Neural cell (in vitro differentiated cells): ENCODE measurements at regions not wholly inside any gene's neighbourhood (a gene's known extent, or its start where the extent isn't known, plus 50 kb on each side); places are given as distances from the start of the nearest gene placed in this dataset.

Source experiments
- H2AFZ ChIP-seq: fragments of 200-600, 300-800 bp; sonication (generic), shearing (Covaris generic); 2 replicates; pipeline ENCODE4 v1.6.0; 2014; ENCODE audit warnings: low read depth, mild to moderate bottlenecking, antibody characterized with exemption, low read length, moderate library complexity
- H3F3A ChIP-seq: fragments of 200-600 bp; shearing (Covaris generic); 2 replicates; pipeline ENCODE4 v1.6.1; 2016; ENCODE audit warnings: mild to moderate bottlenecking, moderate library complexity, mixed read lengths, antibody characterized with exemption, low read length; ENCODE audit not compliant: insufficient read depth, poor library complexity, severe bottlenecking
- H3K27ac ChIP-seq: fragments of 200-600, 300-800 bp; sonication (generic), shearing (Covaris generic); 2 replicates; pipeline ENCODE4 v1.5.1; 2014; ENCODE audit warnings: mild to moderate bottlenecking, low read length, moderate library complexity
- H3K27me3 ChIP-seq: fragments of 300-800, 200-600 bp; sonication (generic), shearing (Covaris generic); 2 replicates; pipeline ENCODE4 v1.6.0; 2014; ENCODE audit warnings: mild to moderate bottlenecking, low read depth, low read length, moderate library complexity; ENCODE audit not compliant: insufficient read depth
- H3K36me3 ChIP-seq: fragments of 300-800, 200-600 bp; sonication (generic), shearing (Covaris generic); 2 replicates; pipeline ENCODE4 v1.5.1; 2014; ENCODE audit warnings: mild to moderate bottlenecking, antibody characterized with exemption, low read length, moderate library complexity; ENCODE audit not compliant: insufficient read depth
- H3K4me2 ChIP-seq: fragments of 300-800, 200-600 bp; sonication (generic), shearing (Covaris generic); 2 replicates; pipeline ENCODE4 v1.6.0; 2014; ENCODE audit warnings: mild to moderate bottlenecking, low read length
- H3K4me3 ChIP-seq: fragments of 300-800, 200-600 bp; sonication (generic), shearing (Covaris generic); 2 replicates; pipeline ENCODE4 v1.5.1; 2014; ENCODE audit warnings: mild to moderate bottlenecking, low read length, moderate library complexity
- H3K79me2 ChIP-seq: fragments of 200-600 bp; shearing (Covaris generic); replicated peaks from 2 replicates; pipeline ENCODE4 v1.6.0; 2014; ENCODE audit warnings: mild to moderate bottlenecking, low read length, moderate library complexity; ENCODE audit not compliant: insufficient read depth
- H3K9ac ChIP-seq: fragments of 300-800, 200-600 bp; sonication (generic), shearing (Covaris generic); 2 replicates; pipeline ENCODE4 v1.6.1; 2016; ENCODE audit warnings: mild to moderate bottlenecking, low read length, mixed read lengths
- H3K9me2 ChIP-seq: fragments of 200-600 bp; shearing (Covaris generic); 2 replicates; pipeline ENCODE4 v1.6.1; 2016; ENCODE audit warnings: mild to moderate bottlenecking, low read length, mixed read lengths; ENCODE audit not compliant: insufficient read depth
- H3K9me3 ChIP-seq: fragments of 200-600, 300-800 bp; sonication (generic), shearing (Covaris generic); 2 replicates; pipeline ENCODE4 v1.6.1; 2016; ENCODE audit warnings: mild to moderate bottlenecking, mixed run types, low read length, moderate library complexity, mixed read lengths
- H4K20me1 ChIP-seq: fragments of 200-600 bp; shearing (Covaris generic); 2 replicates; pipeline ENCODE4 v1.6.1; 2016; ENCODE audit warnings: mild to moderate bottlenecking, mixed run types; ENCODE audit not compliant: insufficient read depth
- EP300 ChIP-seq: fragments of 450-650 bp; conservative IDR thresholded peaks from 2 replicates; pipeline ENCODE4 v1.6.1; 2014; ENCODE audit warnings: antibody characterized with exemption, mild to moderate bottlenecking, moderate library complexity; ENCODE audit not compliant: poor library complexity, severe bottlenecking
- EZH2 ChIP-seq: fragments of 200-600, 300-800 bp; shearing (Covaris generic), sonication (generic); IDR thresholded peaks from 2 replicates; pipeline ENCODE4 v1.6.1; 2014; ENCODE audit warnings: antibody characterized with exemption, low read length, borderline replicate concordance, mild to moderate bottlenecking; ENCODE audit not compliant: insufficient read depth, poor library complexity, severe bottlenecking
- MXI1 ChIP-seq: fragments of 450-650 bp; conservative IDR thresholded peaks from 2 replicates; pipeline ENCODE4 v1.6.1; 2014; ENCODE audit warnings: antibody characterized with exemption, mild to moderate bottlenecking; ENCODE audit not compliant: poor library complexity, severe bottlenecking
- POLR2AphosphoS5 ChIP-seq: IDR thresholded peaks from 2 replicates; pipeline ENCODE4 v1.6.1; 2012
- RAD21 ChIP-seq: fragments of 450-650 bp; conservative IDR thresholded peaks from 2 replicates; pipeline ENCODE4 v1.6.1; 2014; ENCODE audit warnings: antibody characterized with exemption, mild to moderate bottlenecking, moderate library complexity
- SMC3 ChIP-seq: fragments of 450-650 bp; conservative IDR thresholded peaks from 2 replicates; pipeline ENCODE4 v1.6.1; 2014; ENCODE audit warnings: antibody characterized with exemption, mild to moderate bottlenecking, moderate library complexity; ENCODE audit not compliant: poor library complexity
- TAF1 ChIP-seq: IDR thresholded peaks from 2 replicates; pipeline ENCODE4 v1.6.1; 2012; ENCODE audit warnings: low read depth
- TF ChIP-seq, protein P1 (sequence below): fragments of 450-650 bp; IDR thresholded peaks from 2 replicates; pipeline ENCODE4 v1.5.1; 2014; ENCODE audit warnings: antibody characterized with exemption, mild to moderate bottlenecking, moderate library complexity; ENCODE audit not compliant: poor library complexity, severe bottlenecking
- TF ChIP-seq, protein P2 (sequence below): IDR thresholded peaks from 2 replicates; pipeline ENCODE4 v1.6.1; 2012; ENCODE audit warnings: borderline replicate concordance

- Histone ChIP-seq H3K9me3 (peaks cover 8% of the 10 kb centered on the region), H3K9ac (no peak overlapping the region), H4K20me1 (no peaks in the 10 kb centered on the region), H3K27me3 (no peaks in the 10 kb centered on the region), H3K4me3 (no peak overlapping the region), H3K4me2 (no peak overlapping the region), H2AFZ (no peak overlapping the region), H3K9me2 (no peaks in the 10 kb centered on the region), H3K27ac (no peak overlapping the region), H3F3A (no peaks in the 10 kb centered on the region), H3K36me3 (no peaks in the 10 kb centered on the region), H3K79me2 (no peaks in the 10 kb centered on the region)
- TF ChIP-seq, protein P1, sequence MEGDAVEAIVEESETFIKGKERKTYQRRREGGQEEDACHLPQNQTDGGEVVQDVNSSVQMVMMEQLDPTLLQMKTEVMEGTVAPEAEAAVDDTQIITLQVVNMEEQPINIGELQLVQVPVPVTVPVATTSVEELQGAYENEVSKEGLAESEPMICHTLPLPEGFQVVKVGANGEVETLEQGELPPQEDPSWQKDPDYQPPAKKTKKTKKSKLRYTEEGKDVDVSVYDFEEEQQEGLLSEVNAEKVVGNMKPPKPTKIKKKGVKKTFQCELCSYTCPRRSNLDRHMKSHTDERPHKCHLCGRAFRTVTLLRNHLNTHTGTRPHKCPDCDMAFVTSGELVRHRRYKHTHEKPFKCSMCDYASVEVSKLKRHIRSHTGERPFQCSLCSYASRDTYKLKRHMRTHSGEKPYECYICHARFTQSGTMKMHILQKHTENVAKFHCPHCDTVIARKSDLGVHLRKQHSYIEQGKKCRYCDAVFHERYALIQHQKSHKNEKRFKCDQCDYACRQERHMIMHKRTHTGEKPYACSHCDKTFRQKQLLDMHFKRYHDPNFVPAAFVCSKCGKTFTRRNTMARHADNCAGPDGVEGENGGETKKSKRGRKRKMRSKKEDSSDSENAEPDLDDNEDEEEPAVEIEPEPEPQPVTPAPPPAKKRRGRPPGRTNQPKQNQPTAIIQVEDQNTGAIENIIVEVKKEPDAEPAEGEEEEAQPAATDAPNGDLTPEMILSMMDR: no peak
- TF ChIP-seq SMC3 (no peak), TAF1 (no peak), EP300 (no peak), RAD21 (no peak), MXI1 (no peak), EZH2 (no peak), POLR2AphosphoS5 (no peak)
- TF ChIP-seq, protein P2, sequence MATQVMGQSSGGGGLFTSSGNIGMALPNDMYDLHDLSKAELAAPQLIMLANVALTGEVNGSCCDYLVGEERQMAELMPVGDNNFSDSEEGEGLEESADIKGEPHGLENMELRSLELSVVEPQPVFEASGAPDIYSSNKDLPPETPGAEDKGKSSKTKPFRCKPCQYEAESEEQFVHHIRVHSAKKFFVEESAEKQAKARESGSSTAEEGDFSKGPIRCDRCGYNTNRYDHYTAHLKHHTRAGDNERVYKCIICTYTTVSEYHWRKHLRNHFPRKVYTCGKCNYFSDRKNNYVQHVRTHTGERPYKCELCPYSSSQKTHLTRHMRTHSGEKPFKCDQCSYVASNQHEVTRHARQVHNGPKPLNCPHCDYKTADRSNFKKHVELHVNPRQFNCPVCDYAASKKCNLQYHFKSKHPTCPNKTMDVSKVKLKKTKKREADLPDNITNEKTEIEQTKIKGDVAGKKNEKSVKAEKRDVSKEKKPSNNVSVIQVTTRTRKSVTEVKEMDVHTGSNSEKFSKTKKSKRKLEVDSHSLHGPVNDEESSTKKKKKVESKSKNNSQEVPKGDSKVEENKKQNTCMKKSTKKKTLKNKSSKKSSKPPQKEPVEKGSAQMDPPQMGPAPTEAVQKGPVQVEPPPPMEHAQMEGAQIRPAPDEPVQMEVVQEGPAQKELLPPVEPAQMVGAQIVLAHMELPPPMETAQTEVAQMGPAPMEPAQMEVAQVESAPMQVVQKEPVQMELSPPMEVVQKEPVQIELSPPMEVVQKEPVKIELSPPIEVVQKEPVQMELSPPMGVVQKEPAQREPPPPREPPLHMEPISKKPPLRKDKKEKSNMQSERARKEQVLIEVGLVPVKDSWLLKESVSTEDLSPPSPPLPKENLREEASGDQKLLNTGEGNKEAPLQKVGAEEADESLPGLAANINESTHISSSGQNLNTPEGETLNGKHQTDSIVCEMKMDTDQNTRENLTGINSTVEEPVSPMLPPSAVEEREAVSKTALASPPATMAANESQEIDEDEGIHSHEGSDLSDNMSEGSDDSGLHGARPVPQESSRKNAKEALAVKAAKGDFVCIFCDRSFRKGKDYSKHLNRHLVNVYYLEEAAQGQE: no peak
Observed at GRCh38 chr4:43822621-43823020, 626.0 kb downstream of the KCTD8 start.

DNA sequence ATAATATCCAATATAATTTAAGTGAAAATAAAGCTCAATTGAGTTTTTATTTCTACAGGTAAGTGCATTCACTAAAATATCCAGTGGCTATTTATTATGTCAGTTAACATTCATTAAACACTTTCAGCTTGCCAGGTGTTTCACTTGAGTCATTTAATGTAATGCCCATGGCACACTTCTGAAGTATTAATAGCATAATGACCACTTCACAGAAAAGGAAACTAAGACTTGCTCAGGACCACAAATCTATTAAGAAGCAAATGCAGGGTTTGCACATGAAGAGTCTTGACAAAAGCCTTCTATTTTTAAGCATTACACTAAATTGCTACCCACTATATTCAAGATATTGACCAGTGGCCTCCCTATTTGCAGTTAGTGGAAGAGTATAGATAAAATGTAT is 612.7 kb downstream of the KCTD8 start:
- no peaks in the 10 kb centered on the region for H4K20me1 ChIP-seq
- H3K27ac ChIP-seq: no peak overlapping the region
- H3K4me3 ChIP-seq: no peak overlapping the region
- H3K27me3 ChIP-seq: no peaks in the 10 kb centered on the region
- TF ChIP-seq EP300 (no peak), TAF1 (no peak), EZH2 (no peak), MXI1 (no peak), POLR2AphosphoS5 (no peak), SMC3 (no peak), RAD21 (no peak)
- TF ChIP-seq, protein P2: no peak
- TF ChIP-seq, protein P1: no peak
- H3K79me2 ChIP-seq: no peaks in the 10 kb centered on the region
- no peak overlapping the region for H3K4me2 ChIP-seq
- H3K9me3 ChIP-seq: no peaks in the 10 kb centered on the region
- H2AFZ ChIP-seq: no peak overlapping the region
- H3K36me3 ChIP-seq: no peaks in the 10 kb centered on the region
- no peaks in the 10 kb centered on the region for H3F3A ChIP-seq
- H3K9ac ChIP-seq: no peak overlapping the region
- no peaks in the 10 kb centered on the region for H3K9me2 ChIP-seq
